Type B pancreatic cell (in vitro differentiated cells): ENCODE measurements at regions not wholly inside any gene's neighbourhood (a gene's known extent, or its start where the extent isn't known, plus 50 kb on each side); places are given as distances from the start of the nearest gene placed in this dataset.
"Not testable (repeated sequence)": the region's sequence is repeated elsewhere in the genome, so short reads cannot be mapped to it uniquely, and the experiment has no call there.

Experiments used
- DNase-seq: peaks from one replicate; pipeline ENCODE4 v3.0.0; 2021; ENCODE audit warnings: mixed read lengths; ENCODE audit not compliant: unreplicated experiment; ENCODE audit errors: extremely low spot score
- H3K27ac Mint-ChIP-seq: 2 replicates; pipeline ENCODE4 v1.8.0; 2021; ENCODE audit warnings: mild to moderate bottlenecking, mixed read lengths
- H3K27me3 Mint-ChIP-seq: 2 replicates; pipeline ENCODE4 v1.8.0; 2021; ENCODE audit warnings: mixed read lengths
- H3K36me3 Mint-ChIP-seq: 2 replicates; pipeline ENCODE4 v1.8.0; 2021; ENCODE audit warnings: mixed read lengths
- H3K4me1 Mint-ChIP-seq: one replicate; pipeline ENCODE4 v1.8.0; 2021; ENCODE audit warnings: mixed read lengths; ENCODE audit not compliant: unreplicated experiment
- H3K4me3 Mint-ChIP-seq: 2 replicates; pipeline ENCODE4 v1.8.0; 2021; ENCODE audit warnings: mild to moderate bottlenecking, mixed read lengths
- H3K9me3 Mint-ChIP-seq: 2 replicates; pipeline ENCODE4 v1.8.0; 2021; ENCODE audit warnings: mixed read lengths
- CTCF ChIP-seq: fragments of 200-600 bp; sonication (generic); conservative IDR thresholded peaks from 2 replicates; pipeline ENCODE4 v1.5.0; 2021; ENCODE audit warnings: antibody characterized with exemption, mild to moderate bottlenecking

GRCh38 chr9:64066736-64067368 lies 1218.2 kb downstream of the FOXD4L5 start:
- no peak for DNase-seq
- H3K36me3 Mint-ChIP-seq, result no peaks in the 10 kb centered on the region
- no peaks in the 10 kb centered on the region for H3K4me1 Mint-ChIP-seq
- H3K4me3 Mint-ChIP-seq, result no peak overlapping the region
- no peaks in the 10 kb centered on the region for H3K27me3 Mint-ChIP-seq
- H3K27ac Mint-ChIP-seq, result no peak overlapping the region
- H3K9me3 Mint-ChIP-seq, result no peaks in the 10 kb centered on the region
- no peak for TF ChIP-seq CTCF

- no peaks in the 10 kb centered on the region for H3K4me1 Mint-ChIP-seq
- H3K9me3 Mint-ChIP-seq, result peaks cover 4% of the 10 kb centered on the region
- no peak overlapping the region for H3K27ac Mint-ChIP-seq
- no peak for DNase-seq
- no peaks in the 10 kb centered on the region for H3K36me3 Mint-ChIP-seq
- TF ChIP-seq CTCF, result no peak
- no peak overlapping the region for H3K4me3 Mint-ChIP-seq
- no peaks in the 10 kb centered on the region for H3K27me3 Mint-ChIP-seq
These were observed 1223.9 kb downstream of the FOXD4L5 start for GRCh38 chr9:64061013-64061627.

GRCh38 chr9:64058070-64058469 lies 1226.9 kb downstream of the FOXD4L5 start:
- H3K9me3 Mint-ChIP-seq, H3K27ac Mint-ChIP-seq, DNase-seq, H3K4me1 Mint-ChIP-seq, H3K4me3 Mint-ChIP-seq, H3K36me3 Mint-ChIP-seq, H3K27me3 Mint-ChIP-seq: not testable (repeated sequence)

GRCh38 chr9:64057553-64057952 lies 1227.5 kb downstream of the FOXD4L5 start:
- no peak for DNase-seq
- Mint-ChIP-seq H3K9me3 (peaks cover 4% of the 10 kb centered on the region), H3K27me3 (no peaks in the 10 kb centered on the region), H3K36me3 (no peaks in the 10 kb centered on the region), H3K4me1 (no peaks in the 10 kb centered on the region), H3K4me3 (no peak overlapping the region), H3K27ac (no peak overlapping the region)
- no peak for TF ChIP-seq CTCF

GRCh38 chr9:64028925-64029324 lies 1256.1 kb downstream of the FOXD4L5 start:
- H3K4me3 Mint-ChIP-seq, DNase-seq, H3K9me3 Mint-ChIP-seq, H3K36me3 Mint-ChIP-seq, H3K4me1 Mint-ChIP-seq, H3K27ac Mint-ChIP-seq, H3K27me3 Mint-ChIP-seq: not testable (repeated sequence)

GRCh38 chr9:64020696-64021491 lies 1264.1 kb downstream of the FOXD4L5 start:
- not testable (repeated sequence) for H3K36me3 Mint-ChIP-seq, H3K4me3 Mint-ChIP-seq, H3K27ac Mint-ChIP-seq, H3K27me3 Mint-ChIP-seq, DNase-seq, H3K4me1 Mint-ChIP-seq, H3K9me3 Mint-ChIP-seq

GRCh38 chr9:64017666-64018065 lies 1267.3 kb downstream of the FOXD4L5 start:
- H3K27ac Mint-ChIP-seq, H3K27me3 Mint-ChIP-seq, H3K9me3 Mint-ChIP-seq, DNase-seq, H3K36me3 Mint-ChIP-seq, H3K4me3 Mint-ChIP-seq, H3K4me1 Mint-ChIP-seq: not testable (repeated sequence)

GRCh38 chr9:64016845-64017406 lies 1268.1 kb downstream of the FOXD4L5 start:
- H3K4me3 Mint-ChIP-seq, H3K27ac Mint-ChIP-seq, DNase-seq, H3K27me3 Mint-ChIP-seq, H3K36me3 Mint-ChIP-seq, H3K4me1 Mint-ChIP-seq, H3K9me3 Mint-ChIP-seq: not testable (repeated sequence)

- not testable (repeated sequence) for H3K27ac Mint-ChIP-seq, H3K9me3 Mint-ChIP-seq, H3K27me3 Mint-ChIP-seq, H3K36me3 Mint-ChIP-seq, DNase-seq, H3K4me3 Mint-ChIP-seq, H3K4me1 Mint-ChIP-seq
These were observed 1268.8 kb downstream of the FOXD4L5 start for GRCh38 chr9:64016246-64016645.
